ENCODE measurements at regions not wholly inside any gene's neighbourhood (a gene's known extent, or its start where the extent isn't known, plus 50 kb on each side); places are given as distances from the start of the nearest gene placed in this dataset.

DNA sequence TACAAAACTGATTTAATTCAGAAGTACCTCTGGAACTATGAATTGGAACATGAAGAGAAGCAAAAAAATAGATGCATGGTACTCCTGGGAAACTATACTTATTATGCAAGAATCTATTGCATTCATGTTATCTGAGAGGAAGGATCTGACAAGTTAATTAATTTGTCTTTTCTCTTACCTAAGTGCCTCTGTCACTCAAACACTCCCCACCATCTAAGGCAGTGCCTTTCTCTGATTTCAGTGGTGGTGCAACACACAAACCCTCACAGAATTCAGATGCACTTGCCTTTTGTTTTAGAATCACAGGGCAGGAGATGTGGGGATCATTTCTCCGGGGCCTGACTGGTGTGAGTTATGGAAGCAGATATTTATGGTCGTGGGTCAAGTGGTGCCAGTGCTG, 52.5 kb upstream of the C9orf72 start:
- TF ChIP-seq POLR2AphosphoS5 (IDR thresholded peaks at IDR 0.05) (no peak), POLR2A (IDR thresholded peaks at IDR 0.05) (no peak)

All from prostate gland (tissue), 1 donor.